MCF 10A (cell line): ENCODE measurements at regions not wholly inside any gene's neighbourhood (a gene's known extent, or its start where the extent isn't known, plus 50 kb on each side); places are given as distances from the start of the nearest gene placed in this dataset.

Experiments
- BruUV-seq: library from RNA; stranded (reverse); fragments of 400-500 nt; replicated peaks from 2 replicates; lab custom pipeline; 2021; lab: Mats Ljungman, UMichigan
- CTCF ChIA-PET: fragments of 300-600 bp; sonication (Branson Sonifier 250); formaldehyde crosslinking; extraction: SDS; loops from one replicate; lab custom pipeline; 2021; ENCODE audit warnings: antibody characterized with exemption, inconsistent platforms; lab: Yijun Ruan, JAX
- POLR2A ChIA-PET: fragments of 300-600, 350-650 bp; sonication (Branson Sonifier 250); formaldehyde crosslinking; extraction: SDS; loops from one replicate; lab custom pipeline; 2020; ENCODE audit warnings: antibody characterized with exemption, inconsistent platforms; lab: Yijun Ruan, JAX
- DNase-seq: peaks from one replicate; pipeline ENCODE4 v3.0.0-alpha.2; 2018; ENCODE audit not compliant: unreplicated experiment
- H3K27ac Mint-ChIP-seq: one replicate; pipeline ENCODE4 v1.8.0; 2022; ENCODE audit warnings: mild to moderate bottlenecking, low read depth, mixed read lengths; ENCODE audit not compliant: unreplicated experiment
- H3K27me3 Mint-ChIP-seq: one replicate; pipeline ENCODE4 v1.8.0; 2022; ENCODE audit warnings: mixed read lengths; ENCODE audit not compliant: insufficient read depth, unreplicated experiment
- H3K36me3 Mint-ChIP-seq: one replicate; pipeline ENCODE4 v1.8.0; 2022; ENCODE audit warnings: mild to moderate bottlenecking, moderate library complexity, mixed read lengths; ENCODE audit not compliant: insufficient read depth, unreplicated experiment
- H3K4me1 Mint-ChIP-seq: one replicate; pipeline ENCODE4 v1.8.0; 2022; ENCODE audit warnings: mixed read lengths; ENCODE audit not compliant: insufficient read depth, unreplicated experiment
- H3K4me3 Mint-ChIP-seq: one replicate; pipeline ENCODE4 v1.8.0; 2022; ENCODE audit warnings: mild to moderate bottlenecking, moderate library complexity, mixed read lengths; ENCODE audit not compliant: unreplicated experiment
- H3K9me3 Mint-ChIP-seq: one replicate; pipeline ENCODE4 v1.8.0; 2022; ENCODE audit warnings: mixed read lengths; ENCODE audit not compliant: unreplicated experiment
- CTCF ChIP-seq: fragments of 200-600 bp; IDR thresholded peaks from one replicate; pipeline ENCODE4 v1.8.0; 2022; ENCODE audit warnings: antibody characterized with exemption, mild to moderate bottlenecking; ENCODE audit not compliant: unreplicated experiment
- intact Hi-C: fragments of 100-400 bp; cut with micrococcal nuclease; formaldehyde crosslinking; loops from 2 replicates; pipeline ENCODE4 v1.14.1; 2022

- Mint-ChIP-seq H3K4me1 (peaks cover 20% of the 10 kb centered on the region), H3K4me3 (no peak overlapping the region), H3K36me3 (peaks cover under 1% of the 10 kb centered on the region), H3K27me3 (no peaks in the 10 kb centered on the region), H3K27ac (no peak overlapping the region), H3K9me3 (no peaks in the 10 kb centered on the region)
- DNase-seq, result no peak
- no peak for TF ChIP-seq CTCF
- BruUV-seq, result no TSS peak
- POLR2A ChIA-PET, result interaction anchor here (1.4 kb wide), 1 partner anchor 15 kb away, joined by 3 read pairs; no protein-coding TSS in a partner anchor
- CTCF ChIA-PET, result interaction anchor here (0.6 to 3.8 kb wide), 6 partner anchors 8 to 46 kb away, joined by 3 to 17 read pairs (median 6); no protein-coding TSS in a partner anchor
- intact Hi-C loops, result no loop called here
These were observed 54.2 kb upstream of the MGST2 start for GRCh38 chr4:139611391-139611790.

GRCh38 chr4:139609647-139610046 is 53.6 kb upstream of the SETD7 start:
- ChIA-PET POLR2A (interaction anchor here (0.7 to 1.6 kb wide), 5 partner anchors 11 to 53 kb away, joined by 3 to 5 read pairs (median 3); no protein-coding TSS in a partner anchor), CTCF (interaction anchor here (0.6 to 3.8 kb wide), 8 partner anchors 9 to 108 kb away, joined by 3 to 17 read pairs (median 4); no protein-coding TSS in a partner anchor)
- intact Hi-C loops, result no loop called here
- H3K9me3 Mint-ChIP-seq, result no peaks in the 10 kb centered on the region
- no TSS peak for BruUV-seq
- H3K27ac Mint-ChIP-seq, result no peak overlapping the region
- H3K36me3 Mint-ChIP-seq, result peaks cover 6% of the 10 kb centered on the region
- TF ChIP-seq CTCF, result no peak
- no peaks in the 10 kb centered on the region for H3K27me3 Mint-ChIP-seq
- peaks cover 34% of the 10 kb centered on the region for H3K4me1 Mint-ChIP-seq
- peak; percentile 81 for DNase-seq
- no peak overlapping the region for H3K4me3 Mint-ChIP-seq

GRCh38 chr4:139607502-139608060 is 51.6 kb upstream of the SETD7 start:
- TF ChIP-seq CTCF, result no peak
- Mint-ChIP-seq H3K27ac (no peak overlapping the region), H3K4me1 (peaks cover 34% of the 10 kb centered on the region), H3K9me3 (no peaks in the 10 kb centered on the region), H3K4me3 (no peak overlapping the region), H3K27me3 (no peaks in the 10 kb centered on the region), H3K36me3 (peaks cover 6% of the 10 kb centered on the region)
- ChIA-PET POLR2A (no interaction called here), CTCF (interaction anchor here (1.4 to 13.7 kb wide), 5 partner anchors 12 to 110 kb away, joined by 3 to 476 read pairs (median 17); partner anchors contain the start of gene MGST2)
- BruUV-seq, result no TSS peak
- peak; percentile 14 for DNase-seq
- intact Hi-C loops, result no loop called here

- Mint-ChIP-seq H3K4me3 (no peak overlapping the region), H3K27me3 (no peaks in the 10 kb centered on the region), H3K27ac (no peak overlapping the region), H3K36me3 (peaks cover 6% of the 10 kb centered on the region), H3K4me1 (peaks cover 34% of the 10 kb centered on the region), H3K9me3 (no peaks in the 10 kb centered on the region)
- CTCF ChIA-PET, result interaction anchor here (0.6 to 13.7 kb wide), 7 partner anchors 13 to 1203 kb away, joined by 3 to 476 read pairs (median 7); partner anchors contain the start of gene MGST2
- DNase-seq, result peak; percentile 74
- TF ChIP-seq CTCF, result no peak
- no TSS peak for BruUV-seq
- intact Hi-C loops, result no loop called here
- POLR2A ChIA-PET, result interaction anchor here (0.6 kb wide), 1 partner anchor 50 kb away, joined by 3 read pairs; no protein-coding TSS in a partner anchor
These were observed 50.8 kb upstream of the SETD7 start for GRCh38 chr4:139606579-139607501.
